DOHH2 (cell line): ENCODE measurements at regions not wholly inside any gene's neighbourhood (a gene's known extent, or its start where the extent isn't known, plus 50 kb on each side); places are given as distances from the start of the nearest gene placed in this dataset.

Experiments used
- H3F3A ChIP-seq: fragments of 200-600 bp; sonication (generic), shearing (Covaris generic); 2 replicates; pipeline ENCODE4 v1.6.0; 2016; ENCODE audit warnings: antibody characterized with exemption, mild to moderate bottlenecking; ENCODE audit not compliant: control insufficient read depth, insufficient read depth
- H3K27ac ChIP-seq: fragments of 200-600 bp; sonication (generic); 2 replicates; pipeline ENCODE4 v1.5.1; 2014; ENCODE audit warnings: low read depth, mild to moderate bottlenecking, low read length, moderate library complexity
- H3K27me3 ChIP-seq: fragments of 200-600 bp; sonication (generic); 2 replicates; pipeline ENCODE4 v1.6.1; 2014; ENCODE audit warnings: mild to moderate bottlenecking, low read length, mixed read lengths; ENCODE audit not compliant: control insufficient read depth
- H3K36me3 ChIP-seq: fragments of 200-600 bp; sonication (generic); 2 replicates; pipeline ENCODE4 v1.6.1; 2014; ENCODE audit warnings: mild to moderate bottlenecking, low read length, moderate library complexity, mixed read lengths; ENCODE audit not compliant: control insufficient read depth
- H3K4me1 ChIP-seq: fragments of 200-600 bp; sonication (generic); 2 replicates; pipeline ENCODE4 v1.6.1; 2014; ENCODE audit warnings: mild to moderate bottlenecking, low read length, mixed read lengths; ENCODE audit not compliant: control insufficient read depth
- H3K4me2 ChIP-seq: fragments of 200-600 bp; sonication (generic); 2 replicates; pipeline ENCODE4 v1.6.0; 2014; ENCODE audit warnings: mild to moderate bottlenecking, low read length, moderate library complexity
- H3K4me3 ChIP-seq: fragments of 200-600 bp; sonication (generic); 2 replicates; pipeline ENCODE4 v1.5.1; 2014; ENCODE audit warnings: mild to moderate bottlenecking, low read length, mixed read lengths
- H3K79me2 ChIP-seq: fragments of 200-600 bp; sonication (generic); 2 replicates; pipeline ENCODE4 v1.6.1; 2014; ENCODE audit warnings: mild to moderate bottlenecking, low read length, mixed read lengths; ENCODE audit not compliant: control insufficient read depth
- H3K9me2 ChIP-seq: fragments of 200-600 bp; sonication (generic); replicated peaks from 2 replicates; pipeline ENCODE4 v1.6.1; 2014; ENCODE audit warnings: mild to moderate bottlenecking, low read length, mixed read lengths; ENCODE audit not compliant: control insufficient read depth
- H3K9me3 ChIP-seq: fragments of 200-600 bp; sonication (generic); 2 replicates; pipeline ENCODE4 v1.6.1; 2014; ENCODE audit warnings: antibody characterized with exemption, low read length, mixed read lengths; ENCODE audit not compliant: control insufficient read depth, insufficient read depth
- H4K20me1 ChIP-seq: fragments of 200-600 bp; sonication (generic); 2 replicates; pipeline ENCODE4 v1.6.0; 2014; ENCODE audit warnings: low read depth, mild to moderate bottlenecking, antibody characterized with exemption, low read length, moderate library complexity; ENCODE audit not compliant: control insufficient read depth, insufficient read depth
- EZH2phosphoT487 ChIP-seq: fragments of 200-600 bp; sonication (generic); IDR thresholded peaks from 2 replicates; pipeline ENCODE4 v1.6.1; 2017; ENCODE audit warnings: borderline replicate concordance, mild to moderate bottlenecking, antibody characterized with exemption, low read length, moderate library complexity, mixed read lengths
- TF ChIP-seq, protein P1 (sequence below): fragments of 200-600 bp; sonication (generic); IDR thresholded peaks from one replicate; pipeline ENCODE4 v1.5.1; 2014; ENCODE audit warnings: antibody characterized with exemption, mild to moderate bottlenecking, low read depth, low read length; ENCODE audit not compliant: poor library complexity, severe bottlenecking

GRCh38 chr10:57353403-57354003 is 914.2 kb downstream of the IPMK start:
- Histone ChIP-seq H3K9me2 (no peaks in the 10 kb centered on the region), H4K20me1 (no peaks in the 10 kb centered on the region), H3K27me3 (no peaks in the 10 kb centered on the region)

DNA sequence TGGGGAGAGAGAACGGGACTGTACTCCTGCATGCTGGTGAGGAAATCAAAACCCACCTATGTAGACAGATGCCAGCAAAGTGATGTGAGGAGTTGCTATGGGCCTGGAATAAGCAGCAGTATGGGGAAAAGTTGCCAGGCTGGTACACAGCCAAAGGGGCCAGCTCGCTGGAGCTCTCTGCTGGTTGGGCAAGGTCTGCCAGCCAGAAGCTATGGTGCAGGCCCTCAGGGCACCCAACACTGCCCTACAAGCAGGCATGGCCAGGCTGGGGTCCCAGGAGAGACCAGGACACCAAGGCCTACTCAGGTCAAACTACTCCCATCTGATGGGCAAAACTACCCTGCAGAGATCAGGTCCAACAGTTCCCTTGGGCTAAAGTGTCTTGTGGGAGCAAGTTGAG is 916.6 kb downstream of the IPMK start:
- Histone ChIP-seq H3K9me3 (no peaks in the 10 kb centered on the region), H4K20me1 (no peaks in the 10 kb centered on the region), H3K9me2 (no peaks in the 10 kb centered on the region), H3K27me3 (no peaks in the 10 kb centered on the region), H3K4me3 (no peak overlapping the region), H3K79me2 (no peaks in the 10 kb centered on the region), H3F3A (no peaks in the 10 kb centered on the region), H3K36me3 (no peaks in the 10 kb centered on the region), H3K27ac (no peak overlapping the region), H3K4me2 (no peak overlapping the region), H3K4me1 (no peaks in the 10 kb centered on the region)
- TF ChIP-seq EZH2phosphoT487 = no peak
- TF ChIP-seq, protein P1, sequence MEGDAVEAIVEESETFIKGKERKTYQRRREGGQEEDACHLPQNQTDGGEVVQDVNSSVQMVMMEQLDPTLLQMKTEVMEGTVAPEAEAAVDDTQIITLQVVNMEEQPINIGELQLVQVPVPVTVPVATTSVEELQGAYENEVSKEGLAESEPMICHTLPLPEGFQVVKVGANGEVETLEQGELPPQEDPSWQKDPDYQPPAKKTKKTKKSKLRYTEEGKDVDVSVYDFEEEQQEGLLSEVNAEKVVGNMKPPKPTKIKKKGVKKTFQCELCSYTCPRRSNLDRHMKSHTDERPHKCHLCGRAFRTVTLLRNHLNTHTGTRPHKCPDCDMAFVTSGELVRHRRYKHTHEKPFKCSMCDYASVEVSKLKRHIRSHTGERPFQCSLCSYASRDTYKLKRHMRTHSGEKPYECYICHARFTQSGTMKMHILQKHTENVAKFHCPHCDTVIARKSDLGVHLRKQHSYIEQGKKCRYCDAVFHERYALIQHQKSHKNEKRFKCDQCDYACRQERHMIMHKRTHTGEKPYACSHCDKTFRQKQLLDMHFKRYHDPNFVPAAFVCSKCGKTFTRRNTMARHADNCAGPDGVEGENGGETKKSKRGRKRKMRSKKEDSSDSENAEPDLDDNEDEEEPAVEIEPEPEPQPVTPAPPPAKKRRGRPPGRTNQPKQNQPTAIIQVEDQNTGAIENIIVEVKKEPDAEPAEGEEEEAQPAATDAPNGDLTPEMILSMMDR = no peak

More at GRCh38 chr10:57353403-57354003, 914.2 kb downstream of the IPMK start:
- H3K9me3 ChIP-seq = no peaks in the 10 kb centered on the region
- no peaks in the 10 kb centered on the region for H3K79me2 ChIP-seq
- H3K4me3 ChIP-seq = no peak overlapping the region
- H3K4me1 ChIP-seq = no peaks in the 10 kb centered on the region
- no peaks in the 10 kb centered on the region for H3F3A ChIP-seq
- H3K27ac ChIP-seq = no peak overlapping the region
- no peak for TF ChIP-seq EZH2phosphoT487
- TF ChIP-seq, protein P1 = no peak
- no peaks in the 10 kb centered on the region for H3K36me3 ChIP-seq
- H3K4me2 ChIP-seq = no peak overlapping the region

DNA sequence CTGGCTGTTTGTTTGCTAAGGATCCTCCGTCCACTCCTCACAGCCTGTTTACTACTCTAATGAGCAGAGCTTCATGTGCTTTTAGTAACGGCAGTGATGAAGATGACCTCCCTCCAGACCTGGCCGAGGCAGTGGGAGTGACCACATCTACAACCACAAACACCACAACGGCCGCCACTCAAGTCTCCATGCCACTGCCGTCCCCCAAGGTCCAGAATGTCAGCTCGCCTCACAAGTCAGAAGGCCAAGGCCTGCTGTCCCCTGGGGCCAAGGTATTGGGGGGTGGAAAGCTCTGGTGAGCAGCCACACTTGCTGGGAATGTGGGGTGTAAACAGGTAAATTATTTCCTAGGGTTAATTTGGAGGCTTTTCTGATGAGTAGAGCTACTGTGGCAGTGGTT is 926.4 kb downstream of the IPMK start:
- no peaks in the 10 kb centered on the region for H3F3A ChIP-seq
- no peaks in the 10 kb centered on the region for H3K9me2 ChIP-seq
- H3K9me3 ChIP-seq = peaks cover 6% of the 10 kb centered on the region
- H3K27ac ChIP-seq = no peak overlapping the region
- no peak overlapping the region for H3K4me2 ChIP-seq
- H3K79me2 ChIP-seq = no peaks in the 10 kb centered on the region
- no peaks in the 10 kb centered on the region for H4K20me1 ChIP-seq
- H3K4me1 ChIP-seq = no peaks in the 10 kb centered on the region
- no peaks in the 10 kb centered on the region for H3K27me3 ChIP-seq
- TF ChIP-seq, protein P1 = no peak
- TF ChIP-seq EZH2phosphoT487 = no peak
- no peak overlapping the region for H3K4me3 ChIP-seq
- no peaks in the 10 kb centered on the region for H3K36me3 ChIP-seq
